ENCODE measurements at regions not wholly inside any gene's neighbourhood (a gene's known extent, or its start where the extent isn't known, plus 50 kb on each side); places are given as distances from the start of the nearest gene placed in this dataset.

DNA sequence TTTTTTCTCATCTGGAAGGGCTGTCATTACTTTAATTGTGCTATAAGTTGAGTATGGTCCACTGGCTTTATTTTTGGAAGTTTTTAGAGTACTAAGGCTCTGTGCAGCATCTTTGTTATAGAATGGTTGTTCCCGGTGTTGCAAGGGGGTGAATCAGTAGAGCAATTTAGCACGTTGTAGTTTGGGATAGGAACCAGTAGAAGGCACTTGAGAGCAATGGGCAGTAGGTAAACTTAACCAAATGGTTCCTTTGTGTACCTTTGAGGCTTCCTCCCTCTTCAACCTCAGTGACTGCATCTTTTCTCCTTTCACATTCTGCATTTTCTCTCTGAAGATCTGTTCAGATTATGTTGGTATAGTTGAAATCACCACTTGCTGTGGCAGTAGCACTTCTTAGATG is 238.2 kb upstream of the SYT4 start:
- DNase-seq (ENCODE audit: low spot score): no peak
- in situ Hi-C loops (cut with MboI; ENCODE audit: low sequenced_read_pairs, unreplicated experiment): no loop called here
- TF ChIP-seq, protein P1, sequence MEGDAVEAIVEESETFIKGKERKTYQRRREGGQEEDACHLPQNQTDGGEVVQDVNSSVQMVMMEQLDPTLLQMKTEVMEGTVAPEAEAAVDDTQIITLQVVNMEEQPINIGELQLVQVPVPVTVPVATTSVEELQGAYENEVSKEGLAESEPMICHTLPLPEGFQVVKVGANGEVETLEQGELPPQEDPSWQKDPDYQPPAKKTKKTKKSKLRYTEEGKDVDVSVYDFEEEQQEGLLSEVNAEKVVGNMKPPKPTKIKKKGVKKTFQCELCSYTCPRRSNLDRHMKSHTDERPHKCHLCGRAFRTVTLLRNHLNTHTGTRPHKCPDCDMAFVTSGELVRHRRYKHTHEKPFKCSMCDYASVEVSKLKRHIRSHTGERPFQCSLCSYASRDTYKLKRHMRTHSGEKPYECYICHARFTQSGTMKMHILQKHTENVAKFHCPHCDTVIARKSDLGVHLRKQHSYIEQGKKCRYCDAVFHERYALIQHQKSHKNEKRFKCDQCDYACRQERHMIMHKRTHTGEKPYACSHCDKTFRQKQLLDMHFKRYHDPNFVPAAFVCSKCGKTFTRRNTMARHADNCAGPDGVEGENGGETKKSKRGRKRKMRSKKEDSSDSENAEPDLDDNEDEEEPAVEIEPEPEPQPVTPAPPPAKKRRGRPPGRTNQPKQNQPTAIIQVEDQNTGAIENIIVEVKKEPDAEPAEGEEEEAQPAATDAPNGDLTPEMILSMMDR (IDR thresholded peaks at IDR 0.05; ENCODE audit: borderline replicate concordance, control extremely low read depth, extremely low read depth, insufficient read depth, missing control alignments): no peak

- TF ChIP-seq, protein P1 (IDR thresholded peaks at IDR 0.05; ENCODE audit: borderline replicate concordance, control extremely low read depth, extremely low read depth, insufficient read depth, missing control alignments): no peak
- in situ Hi-C loops (cut with MboI; ENCODE audit: low sequenced_read_pairs, unreplicated experiment): no loop called here
- DNase-seq (ENCODE audit: low spot score): no peak
These were observed 247.0 kb upstream of the SYT4 start for GRCh38 chr18:43524260-43524659.

GRCh38 chr18:43525169-43525568 is 247.9 kb upstream of the SYT4 start:
- in situ Hi-C loops (cut with MboI; ENCODE audit: low sequenced_read_pairs, unreplicated experiment): no loop called here
- DNase-seq (ENCODE audit: low spot score): no peak
- TF ChIP-seq, protein P1 (IDR thresholded peaks at IDR 0.05; ENCODE audit: borderline replicate concordance, control extremely low read depth, extremely low read depth, insufficient read depth, missing control alignments): no peak

- in situ Hi-C loops (cut with MboI; ENCODE audit: low sequenced_read_pairs, unreplicated experiment): no loop called here
- DNase-seq (ENCODE audit: low spot score): no peak
- TF ChIP-seq, protein P1 (IDR thresholded peaks at IDR 0.05; ENCODE audit: borderline replicate concordance, control extremely low read depth, extremely low read depth, insufficient read depth, missing control alignments): no peak
These were observed 249.3 kb upstream of the SYT4 start for GRCh38 chr18:43526426-43527145.

- no peak for DNase-seq (ENCODE audit: low spot score)
- in situ Hi-C loops (cut with MboI; ENCODE audit: low sequenced_read_pairs, unreplicated experiment): no loop called here
- TF ChIP-seq, protein P1 (IDR thresholded peaks at IDR 0.05; ENCODE audit: borderline replicate concordance, control extremely low read depth, extremely low read depth, insufficient read depth, missing control alignments): no peak
These were observed 254.1 kb upstream of the SYT4 start for GRCh38 chr18:43531438-43531837.

DNA sequence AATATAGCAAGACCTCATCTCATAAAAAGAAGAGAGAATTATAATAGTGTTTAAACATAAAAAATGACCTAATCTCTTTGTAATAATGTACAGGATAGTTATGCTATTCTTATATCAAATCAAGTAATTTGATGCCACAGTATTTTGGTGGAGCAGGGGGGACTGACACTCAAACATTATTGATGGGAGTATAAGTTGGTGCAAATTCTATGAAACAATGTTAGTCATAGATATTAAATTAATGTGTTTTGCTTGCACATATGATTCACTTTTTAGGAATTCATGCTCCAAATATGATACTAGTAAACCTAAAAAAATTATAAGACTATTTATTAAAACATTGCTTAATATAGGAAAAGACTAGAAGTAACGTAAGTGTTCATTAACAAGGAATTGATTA is 256.1 kb upstream of the SYT4 start:
- DNase-seq (ENCODE audit: low spot score): no peak
- in situ Hi-C loops (cut with MboI; ENCODE audit: low sequenced_read_pairs, unreplicated experiment): no loop called here
- TF ChIP-seq, protein P1 (IDR thresholded peaks at IDR 0.05; ENCODE audit: borderline replicate concordance, control extremely low read depth, extremely low read depth, insufficient read depth, missing control alignments): no peak
